HPDE6-E6E7 (cell line): ENCODE measurements at regions not wholly inside any gene's neighbourhood (a gene's known extent, or its start where the extent isn't known, plus 50 kb on each side); places are given as distances from the start of the nearest gene placed in this dataset.
A peak's percentile ranks its signal among the peaks of the same experiment; 100 is the strongest.
"Not testable (repeated sequence)": the region's sequence is repeated elsewhere in the genome, so short reads cannot be mapped to it uniquely, and the experiment has no call there.

Experiments used
- DNase-seq: peaks from one replicate; pipeline ENCODE4 v3.0.0; 2011; ENCODE audit warnings: missing footprints; ENCODE audit errors: extremely low spot score

GRCh38 chr11:96697466-96697865 lies 307.7 kb downstream of the JRKL start:
- no peak for DNase-seq

GRCh38 chr11:96704847-96705246 lies 315.0 kb downstream of the JRKL start:
- no peak for DNase-seq

DNA sequence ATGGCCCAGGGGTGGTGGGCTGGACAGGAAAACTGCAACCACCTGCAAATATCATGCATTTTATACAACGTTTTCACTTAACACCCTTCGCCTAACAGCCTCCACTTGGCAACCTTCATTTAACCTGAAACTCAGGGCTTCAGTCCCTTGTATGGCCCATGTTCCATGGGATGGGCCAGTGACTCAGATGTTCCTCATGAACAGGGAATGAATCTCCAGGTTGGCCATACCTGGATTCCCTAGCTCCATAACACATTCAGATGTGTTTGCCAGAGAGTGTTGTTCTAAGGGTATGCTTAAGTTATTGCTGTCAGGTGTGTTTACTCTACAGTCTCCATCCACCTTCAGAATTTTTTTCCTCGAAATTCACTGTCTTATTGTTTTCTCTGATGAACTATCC lies 316.9 kb downstream of the JRKL start:
- DNase-seq, result no peak

DNA sequence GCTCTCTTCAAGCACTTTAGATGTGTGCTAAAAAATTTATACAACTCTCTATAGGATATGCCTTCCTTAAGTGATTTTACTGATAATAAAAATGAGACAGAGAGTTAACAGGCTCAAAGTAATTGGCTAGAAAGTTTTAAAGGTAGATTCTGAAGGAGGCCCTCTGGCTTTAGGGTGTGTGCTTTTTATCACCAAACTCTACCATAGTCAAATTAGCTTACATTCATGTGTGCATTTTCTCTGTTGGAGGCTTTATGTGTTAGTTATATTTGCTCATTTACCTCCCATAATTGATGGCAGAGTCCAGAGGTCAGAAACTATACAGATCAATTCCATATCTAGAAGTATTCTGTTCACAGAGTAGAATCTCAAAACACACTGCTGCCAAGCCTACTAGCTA lies 317.5 kb downstream of the JRKL start:
- no peak for DNase-seq

DNA sequence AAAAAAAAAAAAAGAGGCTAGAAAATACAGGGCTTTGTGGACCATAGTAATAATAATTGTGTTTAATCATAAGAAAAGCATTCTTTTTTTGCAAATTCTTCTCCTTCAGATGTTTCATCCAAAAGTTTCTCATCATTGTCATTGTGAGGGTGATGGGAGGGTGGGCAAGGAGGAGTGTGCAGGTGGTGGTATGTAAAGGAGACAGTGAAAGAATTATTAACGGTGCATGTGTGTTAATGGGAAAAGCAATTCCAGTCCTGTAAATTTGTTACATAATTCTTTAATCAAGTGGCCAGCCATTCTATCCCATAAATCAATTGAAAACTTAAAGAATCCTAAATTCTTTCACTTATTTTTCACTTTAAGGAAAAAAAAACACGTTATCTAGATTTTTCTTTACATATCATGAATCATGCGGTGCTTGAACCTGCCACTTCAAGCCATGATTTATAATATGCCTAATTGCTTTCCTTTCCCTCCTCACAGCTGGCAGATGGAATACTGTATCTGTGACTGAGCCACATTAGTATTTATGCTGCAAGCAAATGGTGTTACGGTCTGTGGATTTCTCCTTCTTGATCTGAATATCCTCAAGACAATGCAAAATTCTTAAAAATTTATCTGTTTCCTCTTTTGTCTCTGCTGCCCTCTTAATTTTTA lies 318.5 kb downstream of the JRKL start:
- no peak for DNase-seq

GRCh38 chr11:96713301-96713700 lies 323.5 kb downstream of the JRKL start:
- no peak for DNase-seq

DNA sequence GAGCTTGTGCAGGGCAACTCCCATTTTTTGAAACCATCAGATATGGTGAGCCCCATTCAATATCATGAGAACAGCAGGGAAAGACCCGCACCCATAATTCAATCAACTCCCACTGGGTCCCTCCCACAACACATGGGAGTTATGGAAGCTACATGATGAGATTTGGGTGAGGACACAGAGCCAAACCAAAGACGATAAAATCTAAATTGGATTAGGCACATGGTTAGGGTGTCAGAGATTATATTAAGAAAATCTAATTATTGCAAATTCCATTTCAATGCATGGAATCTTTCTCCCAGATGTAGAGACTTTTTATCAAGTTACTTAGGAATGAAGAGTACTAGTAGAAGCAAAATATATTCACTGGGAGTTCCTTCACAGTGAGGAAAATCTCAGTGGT lies 324.9 kb downstream of the JRKL start:
- no peak for DNase-seq

- DNase-seq, result no peak
These were observed 325.4 kb downstream of the JRKL start for GRCh38 chr11:96715208-96715607.

DNA sequence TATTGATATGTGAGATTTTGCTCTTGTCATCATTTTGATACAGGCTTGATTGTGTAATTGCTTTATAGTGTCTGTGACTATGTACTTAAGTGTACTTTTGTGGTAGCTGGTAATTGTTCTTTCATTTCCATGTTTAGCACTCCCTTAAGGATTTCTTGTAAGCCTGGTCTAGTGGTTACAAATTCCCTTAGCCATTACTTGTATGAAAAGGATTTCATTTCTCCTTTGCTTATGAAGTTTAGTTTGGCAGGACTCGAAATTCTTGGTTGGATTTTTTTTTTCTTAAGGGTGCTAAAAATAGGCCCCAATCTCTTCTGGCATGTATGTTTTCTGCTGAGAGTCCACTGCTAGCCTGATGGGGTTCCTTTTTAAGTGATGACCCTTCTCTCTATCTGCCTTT lies 346.8 kb downstream of the JRKL start:
- DNase-seq, result no peak

GRCh38 chr11:96738311-96738710 lies 348.5 kb downstream of the JRKL start:
- no peak for DNase-seq

DNA sequence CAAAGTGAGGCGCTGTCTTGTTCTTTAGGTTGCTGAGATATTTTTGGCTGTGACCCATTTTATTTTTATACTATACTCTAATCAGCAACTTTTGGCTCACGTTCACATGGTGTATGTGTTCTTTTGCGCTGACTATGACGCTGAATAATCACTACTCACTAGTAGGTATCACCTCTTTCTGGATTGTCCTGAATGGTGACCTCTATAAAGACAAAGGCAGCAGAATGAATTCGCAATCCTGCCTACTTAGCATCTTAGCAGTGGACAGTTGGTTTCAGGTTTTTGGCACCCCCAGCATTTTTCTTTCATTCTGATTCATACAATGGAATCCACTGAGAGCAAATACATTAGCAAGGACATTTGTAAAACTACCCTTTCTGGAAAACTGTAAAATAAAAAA lies 351.3 kb downstream of the JRKL start:
- no peak for DNase-seq

GRCh38 chr11:96744697-96745096 lies 354.9 kb downstream of the JRKL start:
- no peak for DNase-seq

DNA sequence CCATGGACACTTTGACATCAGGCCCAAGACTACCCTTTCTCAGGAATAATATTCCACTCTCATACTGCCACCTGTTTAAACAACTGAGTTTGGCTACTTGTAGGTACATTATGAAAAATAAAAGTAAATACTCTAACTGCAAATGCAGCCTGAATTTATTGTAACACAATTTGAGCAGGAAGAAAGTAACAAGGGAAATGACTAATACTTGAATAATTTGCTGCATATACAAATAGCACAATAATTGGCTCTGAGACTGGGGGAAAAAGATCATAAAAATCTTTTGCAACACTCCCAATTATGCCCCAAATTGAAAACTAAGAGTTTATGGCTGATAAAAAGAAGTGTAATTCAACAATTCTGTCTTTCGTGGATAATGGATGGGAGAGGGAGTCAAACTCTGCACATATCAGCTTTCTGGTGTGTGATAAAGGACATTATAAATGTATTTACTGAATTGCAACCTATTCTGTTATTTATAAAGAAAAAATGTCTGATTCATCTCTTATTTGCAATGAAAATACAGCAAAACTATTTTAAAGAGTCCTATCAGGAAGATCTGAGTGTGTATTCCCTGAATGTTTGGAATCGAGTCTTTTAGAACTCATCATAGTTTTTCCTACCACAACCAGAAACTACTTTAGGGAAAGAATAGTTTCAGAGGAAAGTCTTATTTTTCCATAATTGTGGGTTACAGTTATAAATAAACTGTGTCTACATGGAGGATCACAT lies 359.0 kb downstream of the JRKL start:
- no peak for DNase-seq

DNA sequence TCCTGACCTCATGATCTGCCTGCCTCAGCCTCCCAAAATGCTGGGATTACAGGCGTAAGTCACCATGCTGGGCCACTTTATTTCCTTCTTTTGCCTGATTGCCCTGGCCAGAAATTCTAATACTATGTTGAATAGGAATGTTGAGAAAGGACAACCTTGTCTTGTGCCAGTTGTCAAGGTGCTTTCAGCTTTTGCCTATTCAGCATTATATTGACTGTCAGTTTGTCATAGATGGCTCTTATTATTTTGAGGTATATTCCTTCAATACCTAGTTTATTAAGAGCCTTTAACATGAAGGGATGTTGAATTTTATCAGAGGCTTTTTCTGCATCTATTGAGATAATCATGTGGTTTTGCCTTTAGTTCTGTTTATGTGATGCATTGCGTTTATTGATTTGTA lies 362.0 kb downstream of the JRKL start:
- DNase-seq, result not testable (repeated sequence)

GRCh38 chr11:96752221-96752620 lies 362.4 kb downstream of the JRKL start:
- no peak for DNase-seq

GRCh38 chr11:96753997-96754396 lies 364.2 kb downstream of the JRKL start:
- no peak for DNase-seq

DNA sequence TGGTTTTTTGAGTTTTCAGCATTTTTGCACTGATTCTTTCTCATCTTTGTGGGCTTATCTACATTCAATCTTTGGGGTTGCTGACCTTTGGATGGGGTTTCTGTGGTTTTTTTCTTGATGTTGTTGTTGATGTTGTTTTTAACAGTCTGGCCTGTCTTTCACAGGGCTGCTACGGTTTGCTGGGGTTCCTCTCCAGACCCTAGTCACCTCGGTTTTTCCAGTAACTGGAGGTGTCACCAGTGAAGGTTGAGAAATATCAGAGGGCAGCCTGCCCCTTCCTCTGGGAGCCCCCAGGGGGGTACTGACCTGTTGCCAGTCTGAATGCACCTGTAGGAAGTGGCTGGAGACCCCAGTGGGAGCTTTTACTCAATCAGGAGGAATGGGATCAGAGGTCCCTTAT lies 365.4 kb downstream of the JRKL start:
- no peak for DNase-seq

DNA sequence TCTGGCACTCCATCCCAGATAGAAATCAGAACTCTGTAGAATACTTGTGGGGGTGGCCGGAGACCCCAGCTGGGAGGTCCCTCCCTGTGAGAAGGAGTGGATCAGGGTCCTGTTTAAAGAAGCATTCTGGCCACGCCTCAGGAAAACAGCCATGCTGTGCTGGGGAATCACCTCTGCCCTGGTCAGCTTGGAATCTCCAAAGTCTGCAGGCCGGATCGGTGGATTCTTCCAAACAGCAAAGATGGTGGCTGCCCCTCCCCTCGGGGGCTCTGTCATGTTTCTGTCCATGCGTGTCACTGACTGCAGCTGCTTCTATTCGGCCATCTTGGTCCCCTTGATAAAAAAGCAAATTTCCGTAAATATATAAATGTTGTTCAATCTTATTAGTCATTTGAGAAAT lies 365.9 kb downstream of the JRKL start:
- no peak for DNase-seq

- DNase-seq, result no peak
These were observed 369.1 kb downstream of the JRKL start for GRCh38 chr11:96758957-96759356.

DNA sequence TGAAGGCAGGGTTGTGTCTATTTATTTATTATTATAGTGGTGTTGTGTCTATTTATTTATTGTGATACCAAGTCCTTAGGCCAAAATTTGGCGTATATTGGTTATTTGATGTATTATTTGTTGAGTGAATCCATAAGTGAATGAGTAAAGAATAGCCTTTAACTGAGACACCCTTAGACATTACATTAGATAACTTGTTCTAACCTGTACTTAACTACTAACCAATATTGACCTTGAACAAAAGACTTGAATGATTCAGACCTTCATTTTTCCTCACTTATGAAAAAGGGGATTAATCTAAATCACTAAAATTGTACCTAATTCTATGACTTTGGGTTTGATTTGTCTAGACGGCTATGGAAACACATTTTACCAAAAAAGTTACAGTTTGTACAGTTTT lies 370.5 kb downstream of the JRKL start:
- DNase-seq, result peak; percentile 16

DNA sequence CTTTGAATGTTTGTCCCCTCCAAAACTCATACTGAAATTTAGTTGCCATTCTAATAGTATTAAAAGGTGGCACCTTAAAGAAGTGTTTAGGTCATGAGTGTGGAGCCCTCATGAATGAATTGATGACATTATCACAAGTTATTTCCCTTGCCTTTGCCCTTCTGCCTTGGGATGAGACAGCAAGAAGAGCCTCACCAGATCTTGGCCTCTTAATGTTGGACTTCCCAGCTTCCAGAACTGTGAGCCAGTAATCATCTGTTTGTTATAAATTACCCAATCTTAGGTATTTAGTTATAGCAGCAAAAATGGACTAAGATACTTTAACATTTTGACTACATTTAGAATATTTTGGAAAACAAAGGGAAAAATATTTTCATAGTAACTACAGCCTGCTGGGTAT lies 371.0 kb downstream of the JRKL start:
- no peak for DNase-seq

GRCh38 chr11:96761451-96761850 lies 371.6 kb downstream of the JRKL start:
- peak; percentile 17 for DNase-seq

DNA sequence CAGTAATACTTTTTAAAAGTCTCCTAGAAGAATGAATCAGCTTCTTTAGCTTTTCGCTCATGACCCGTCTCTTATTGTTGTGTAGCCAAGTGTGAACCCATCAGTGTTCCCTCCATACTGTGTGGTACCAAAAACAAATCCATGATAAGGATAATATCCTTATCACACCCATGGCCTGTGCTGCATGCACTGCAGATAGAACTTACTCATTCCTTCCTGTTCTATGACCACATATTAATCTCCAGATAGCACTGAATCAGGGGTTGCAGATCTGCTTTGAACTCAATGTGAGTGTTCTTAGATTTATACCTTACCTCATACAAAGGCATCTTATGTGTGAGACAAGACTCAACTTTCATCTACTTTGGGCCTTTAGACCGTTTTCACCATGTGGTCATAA lies 373.4 kb downstream of the JRKL start:
- DNase-seq, result no peak

- no peak for DNase-seq
These were observed 388.5 kb downstream of the JRKL start for GRCh38 chr11:96778272-96778671.
